GDM1 (cell line): ENCODE measurements at regions not wholly inside any gene's neighbourhood (a gene's known extent, or its start where the extent isn't known, plus 50 kb on each side); places are given as distances from the start of the nearest gene placed in this dataset.

Experiments used
- DNase-seq: peaks from one replicate; lab custom pipeline; 2025; lab: John Stamatoyannopoulos, UW

DNA sequence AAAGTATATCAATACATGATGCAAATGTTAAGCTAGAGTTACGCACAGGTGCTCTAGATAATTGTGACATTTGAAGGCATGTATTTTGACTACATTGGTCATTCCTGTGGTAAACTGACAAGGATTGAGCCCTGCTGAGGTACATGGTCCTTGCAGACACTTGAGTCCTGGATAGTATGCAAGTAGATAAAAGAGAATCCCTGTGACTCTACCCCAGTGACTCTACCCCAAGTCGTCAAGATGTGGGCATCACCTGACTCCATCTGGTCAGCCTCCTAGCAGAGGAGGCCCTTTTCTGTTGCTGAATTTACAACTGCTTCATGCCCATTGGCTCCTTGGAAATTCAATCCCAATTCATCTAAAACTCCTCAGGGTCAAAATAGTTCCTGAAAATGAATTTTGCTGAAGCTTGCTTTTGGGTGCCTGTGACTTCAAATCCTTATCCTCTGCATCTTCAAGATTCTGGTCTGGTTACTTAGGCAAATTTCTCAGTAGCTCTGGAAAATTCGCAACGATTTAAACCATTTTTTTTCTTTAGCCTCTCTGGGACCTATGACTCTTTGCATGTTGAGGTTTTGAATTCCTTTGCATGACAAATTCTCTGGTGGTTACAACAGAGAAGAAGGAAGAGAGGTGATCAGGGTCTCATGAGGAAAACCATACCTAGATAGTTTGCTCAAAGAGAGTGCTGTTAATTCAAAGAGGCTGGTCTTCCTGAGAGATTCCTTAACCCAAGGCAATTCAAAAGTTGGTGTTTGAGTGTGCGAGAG is 422.1 kb downstream of the FGF9 start:
- no peak for DNase-seq

DNA sequence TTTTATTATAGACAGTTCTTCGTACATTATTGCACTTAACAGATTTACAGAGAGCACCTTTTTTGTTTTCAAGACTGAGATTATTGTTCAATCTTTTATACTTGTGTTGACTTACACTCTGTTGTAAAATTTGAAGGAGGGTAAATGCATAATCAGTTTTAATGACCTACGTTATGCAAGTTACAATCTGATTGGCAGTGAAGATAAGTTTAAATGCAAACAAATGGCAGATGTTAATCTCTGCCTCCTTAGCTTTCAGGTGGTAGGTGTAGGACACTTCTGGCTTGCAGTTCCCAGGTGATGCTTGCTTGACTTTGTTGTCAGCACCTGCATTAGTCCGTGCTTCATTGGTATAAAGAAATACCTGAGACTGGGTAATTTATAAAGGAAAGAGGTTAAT is 424.9 kb downstream of the FGF9 start:
- no peak for DNase-seq

DNA sequence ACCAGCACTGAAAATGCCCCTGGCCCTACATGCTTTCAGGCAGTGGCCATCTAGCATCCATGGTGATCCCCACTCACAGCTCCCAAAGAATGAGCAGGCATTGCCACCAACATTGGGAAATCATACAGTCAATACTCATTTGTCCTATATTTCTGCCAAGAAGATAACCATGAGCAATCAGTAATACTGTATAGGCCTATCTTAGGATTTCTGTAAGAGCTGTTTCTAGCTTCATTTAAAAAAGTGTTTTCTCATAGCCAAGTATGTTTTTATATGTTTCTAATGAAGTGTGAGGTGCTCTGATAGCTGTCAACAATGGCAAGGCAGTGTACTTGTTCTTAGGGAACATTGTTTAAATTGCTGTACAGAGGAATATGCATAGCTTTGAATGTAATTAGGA is 428.7 kb downstream of the FGF9 start:
- no peak for DNase-seq

DNA sequence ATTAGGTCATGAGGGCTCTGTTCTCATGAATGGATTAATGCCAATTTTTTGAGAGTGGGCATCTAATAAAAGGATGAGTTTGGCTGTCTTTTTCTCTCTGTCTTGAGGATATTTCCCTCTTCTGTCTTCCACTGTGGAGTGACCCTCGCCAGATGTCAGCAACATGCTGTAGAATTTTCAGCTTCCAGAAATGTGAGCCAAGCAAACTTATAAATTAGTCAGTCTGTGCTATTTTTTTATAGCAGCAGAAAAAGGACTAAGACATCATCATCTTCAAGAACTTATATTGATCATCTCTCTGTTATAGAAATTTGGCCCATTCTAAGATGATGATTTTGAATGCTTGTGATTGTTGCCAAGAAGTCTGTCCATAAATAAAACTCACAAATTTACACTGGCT is 431.4 kb downstream of the FGF9 start:
- DNase-seq = no peak

DNA sequence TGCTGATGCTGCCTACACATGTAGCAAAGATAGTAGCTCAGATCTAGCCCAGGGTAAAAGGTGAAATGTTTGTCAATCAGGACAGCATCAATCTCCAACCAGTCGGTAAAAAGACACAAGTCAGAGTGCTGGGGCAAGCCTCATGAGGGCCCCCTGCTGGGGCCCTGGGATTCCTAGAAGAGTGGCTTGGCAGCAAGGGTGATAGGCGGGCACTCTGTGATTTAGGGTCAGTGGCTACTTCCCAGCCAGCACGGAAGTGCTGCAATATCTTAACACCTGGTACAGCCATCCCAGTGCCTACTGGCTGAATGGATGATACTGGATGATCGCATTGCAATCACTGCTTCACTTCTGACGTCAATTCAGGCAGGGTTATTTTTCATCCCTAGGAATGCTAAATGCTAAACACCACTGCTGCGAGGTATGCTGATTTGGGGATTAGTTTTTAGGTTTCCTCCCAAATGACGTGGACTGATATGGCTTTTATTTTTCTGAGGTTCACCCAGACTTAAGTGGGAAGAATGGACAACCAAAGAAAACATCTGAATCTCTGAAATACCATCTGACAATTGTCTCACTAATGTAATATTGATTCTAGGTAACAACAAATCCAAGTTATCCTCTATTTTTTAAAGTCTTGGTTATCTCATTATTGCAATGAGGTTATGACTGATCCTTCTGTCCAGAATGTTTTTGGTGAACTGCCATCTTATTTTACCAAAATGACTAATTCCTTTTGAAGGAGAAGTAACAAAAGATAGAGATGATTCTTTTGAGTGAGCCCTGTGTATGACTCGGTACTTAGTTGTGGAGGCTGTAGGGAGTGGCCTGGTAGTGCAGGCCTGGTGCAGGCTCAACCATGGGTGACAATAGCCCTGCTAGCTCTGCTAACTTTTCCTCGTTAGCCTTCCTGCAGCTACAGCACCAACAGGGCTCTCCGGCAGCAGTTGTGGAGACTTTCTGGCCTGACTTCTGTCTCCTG is 432.5 kb downstream of the FGF9 start:
- no peak for DNase-seq

DNA sequence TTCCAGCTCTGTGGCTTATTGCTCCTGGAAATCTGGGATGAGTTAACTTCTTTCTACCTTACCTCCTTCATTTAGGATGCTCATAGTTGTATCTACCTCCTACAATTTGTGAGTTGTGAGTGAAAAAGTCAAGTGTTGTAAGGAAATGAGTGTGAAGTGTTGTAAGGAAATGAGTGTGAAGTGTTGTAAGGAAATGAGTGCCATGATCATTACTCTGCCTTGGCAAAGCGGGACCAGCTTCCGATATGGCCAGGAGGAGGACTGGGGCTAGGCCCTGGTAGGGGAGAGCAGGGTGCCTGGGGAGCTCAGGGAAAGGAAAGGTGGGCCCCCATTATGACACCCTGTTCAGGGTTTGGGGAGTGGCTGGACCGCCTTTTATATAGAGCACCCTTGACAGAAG is 435.2 kb downstream of the FGF9 start:
- DNase-seq = no peak

DNA sequence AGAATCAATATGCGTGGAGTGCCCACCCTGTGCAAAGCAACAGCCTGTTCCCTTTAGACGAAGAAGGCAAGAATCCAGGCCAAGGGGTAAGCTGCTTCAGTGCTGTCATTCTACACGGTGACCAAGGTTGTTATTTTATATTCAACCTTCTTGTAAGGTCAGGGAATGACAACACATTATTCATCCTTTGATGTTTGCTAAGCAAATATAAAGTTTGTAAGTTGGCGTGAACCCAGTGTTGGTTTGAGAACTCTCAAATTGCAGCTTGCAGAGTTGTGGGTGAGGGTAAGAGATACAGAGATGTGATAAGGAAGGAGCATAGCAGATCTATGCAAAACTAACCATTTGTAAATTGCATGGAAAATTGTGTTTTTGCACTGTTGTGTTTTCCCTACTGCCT is 436.7 kb downstream of the FGF9 start:
- DNase-seq = no peak

DNA sequence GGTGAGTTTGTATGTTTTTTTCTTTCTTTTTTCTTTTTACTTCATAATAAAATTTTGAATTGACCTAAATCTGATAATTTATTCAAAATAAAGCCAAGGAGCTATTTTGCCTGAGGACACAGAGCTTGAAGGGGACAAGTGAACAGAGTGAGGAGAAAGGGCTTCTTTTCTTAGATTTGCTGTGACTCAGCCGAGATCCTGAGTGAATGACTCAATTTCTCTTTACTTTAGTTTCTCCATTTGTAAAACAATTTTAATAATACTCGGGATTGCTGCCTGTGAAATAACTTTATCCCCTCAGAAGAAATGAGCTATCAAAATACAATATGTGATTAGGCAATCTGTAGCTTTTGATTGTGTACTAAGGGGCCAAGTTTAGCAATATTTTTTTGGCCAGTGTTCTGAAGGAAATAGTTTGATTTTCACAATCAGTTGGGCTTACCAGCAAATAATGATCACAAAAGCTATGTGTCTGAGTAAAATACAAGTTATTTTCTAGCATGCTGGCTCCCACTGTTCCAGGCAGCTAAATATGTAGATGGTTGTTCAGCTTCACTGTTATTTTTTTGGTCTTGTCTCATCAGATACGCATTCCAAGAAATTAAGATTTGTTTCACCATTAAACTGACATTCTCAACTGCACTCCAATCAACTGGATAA is 437.5 kb downstream of the FGF9 start:
- no peak for DNase-seq

DNA sequence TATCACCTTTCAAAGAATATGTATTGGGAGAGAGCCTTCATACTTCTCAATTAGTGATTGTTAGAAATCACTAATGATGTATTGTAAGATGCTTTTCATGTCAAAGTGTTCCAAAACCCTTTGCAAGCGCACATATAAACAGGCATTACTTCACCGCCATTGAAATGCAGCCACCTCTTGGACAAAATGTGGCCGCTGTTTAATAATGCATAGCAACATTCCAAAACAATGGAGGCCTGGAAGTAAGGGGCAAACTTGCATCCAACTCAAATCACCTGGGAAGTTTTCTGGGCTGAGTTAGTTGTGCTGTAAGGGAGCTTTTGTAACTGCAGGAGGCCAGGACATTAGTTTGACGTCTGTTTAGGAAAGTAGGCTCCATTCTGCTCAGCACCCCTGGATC is 438.1 kb downstream of the FGF9 start:
- DNase-seq = no peak

DNA sequence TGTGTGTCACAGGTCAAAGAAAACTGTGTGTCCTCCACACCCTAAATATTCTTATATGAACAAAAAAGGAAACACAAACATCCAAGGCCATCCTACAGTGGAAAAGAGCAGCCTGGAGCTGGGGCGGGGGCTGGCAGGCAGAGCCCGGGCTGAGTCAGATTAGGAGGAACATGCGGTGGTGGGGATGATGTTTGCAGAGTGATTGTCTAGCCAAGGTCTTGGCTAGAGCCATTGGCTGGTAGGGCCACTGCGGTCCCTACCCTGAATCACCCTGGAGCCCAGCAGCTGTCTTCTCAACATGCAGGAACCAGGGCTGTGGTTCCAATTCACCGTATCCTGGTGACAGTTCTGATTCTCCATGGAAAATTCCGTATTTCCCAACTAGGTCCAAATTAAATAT is 439.5 kb downstream of the FGF9 start:
- no peak for DNase-seq

DNA sequence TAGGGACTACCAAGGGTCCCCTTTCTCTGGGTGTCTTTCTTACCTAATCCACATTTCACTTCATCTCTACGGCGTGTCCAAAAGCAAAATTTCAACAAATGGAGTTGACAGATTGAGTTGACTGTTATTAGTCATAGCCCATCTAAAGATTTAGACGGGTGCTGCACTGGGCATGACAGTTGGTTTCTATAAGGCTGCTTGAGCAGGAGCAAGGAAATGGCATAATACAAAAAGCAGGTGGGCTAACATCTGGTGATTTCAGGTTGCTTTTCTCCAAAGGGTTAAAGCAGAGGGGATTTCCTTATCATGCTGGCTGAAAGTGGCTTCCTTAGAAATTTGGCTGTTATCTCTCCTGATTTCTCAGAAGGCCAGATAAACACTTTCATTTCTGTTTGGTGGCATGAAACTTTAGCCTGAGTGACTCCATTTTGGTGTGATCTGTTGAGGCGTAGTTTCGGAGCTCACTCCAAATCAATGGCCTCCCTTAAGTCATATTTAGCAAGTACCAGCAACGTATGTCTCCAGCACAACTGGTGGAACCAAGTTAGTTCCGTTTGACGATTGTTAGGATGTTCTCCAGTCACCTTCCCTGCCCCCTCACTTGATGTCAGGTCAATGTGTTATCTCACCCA is 440.4 kb downstream of the FGF9 start:
- no peak for DNase-seq

DNA sequence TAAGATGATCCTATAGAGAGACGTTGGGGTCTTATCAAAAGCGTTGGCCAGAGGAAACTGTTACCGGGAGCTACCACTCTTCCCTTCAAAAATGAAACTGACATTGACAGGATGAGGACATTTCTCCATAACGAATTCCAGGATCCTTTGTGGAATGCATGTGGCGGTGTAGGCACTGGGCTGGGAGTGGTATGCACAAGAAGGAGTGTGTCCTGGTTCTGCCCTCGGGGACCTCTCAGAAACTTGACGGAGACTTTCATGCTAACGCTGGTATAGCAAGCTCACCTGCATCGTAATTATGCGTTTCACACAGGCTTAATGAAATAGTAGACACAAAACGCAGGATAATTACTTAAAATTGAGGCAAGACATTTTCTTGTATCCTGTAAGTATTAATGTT is 441.1 kb downstream of the FGF9 start:
- DNase-seq = no peak

DNA sequence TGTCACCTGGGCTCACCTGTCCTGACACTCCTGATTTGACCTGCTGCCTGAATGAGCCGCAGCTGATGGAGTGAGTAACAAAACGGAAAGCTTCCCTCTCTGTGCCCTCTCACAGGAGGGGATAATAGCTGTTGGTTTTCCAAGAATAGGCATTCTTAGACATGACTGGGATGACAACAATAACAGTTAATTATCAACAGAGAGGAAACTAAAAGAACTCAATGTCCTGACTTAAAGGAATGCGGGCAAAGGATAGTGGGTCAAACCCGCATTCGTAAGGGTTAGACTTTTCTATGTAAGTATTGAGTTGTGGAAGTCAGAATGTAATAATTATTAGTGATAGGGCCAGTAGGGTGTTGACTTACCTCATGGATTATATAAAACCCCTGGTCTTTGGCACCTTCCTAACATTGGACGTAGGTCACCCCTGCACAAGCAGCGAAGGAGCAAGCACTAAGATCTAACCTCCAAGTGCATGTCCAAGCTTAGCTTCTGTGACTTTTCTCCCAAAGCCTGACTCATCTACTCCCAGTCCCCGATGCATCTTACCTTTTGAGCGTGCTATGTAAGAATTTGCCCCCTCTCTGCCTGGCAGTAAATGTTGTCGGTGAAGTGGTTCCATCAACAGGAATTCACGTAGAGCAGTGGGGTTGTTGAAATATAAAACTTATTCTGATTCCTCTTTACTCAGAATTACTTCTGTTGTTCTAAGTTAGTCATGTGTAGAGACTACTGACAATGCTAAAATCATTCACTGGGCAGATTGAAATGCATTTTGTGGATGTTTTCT is 442.3 kb downstream of the FGF9 start:
- no peak for DNase-seq

DNA sequence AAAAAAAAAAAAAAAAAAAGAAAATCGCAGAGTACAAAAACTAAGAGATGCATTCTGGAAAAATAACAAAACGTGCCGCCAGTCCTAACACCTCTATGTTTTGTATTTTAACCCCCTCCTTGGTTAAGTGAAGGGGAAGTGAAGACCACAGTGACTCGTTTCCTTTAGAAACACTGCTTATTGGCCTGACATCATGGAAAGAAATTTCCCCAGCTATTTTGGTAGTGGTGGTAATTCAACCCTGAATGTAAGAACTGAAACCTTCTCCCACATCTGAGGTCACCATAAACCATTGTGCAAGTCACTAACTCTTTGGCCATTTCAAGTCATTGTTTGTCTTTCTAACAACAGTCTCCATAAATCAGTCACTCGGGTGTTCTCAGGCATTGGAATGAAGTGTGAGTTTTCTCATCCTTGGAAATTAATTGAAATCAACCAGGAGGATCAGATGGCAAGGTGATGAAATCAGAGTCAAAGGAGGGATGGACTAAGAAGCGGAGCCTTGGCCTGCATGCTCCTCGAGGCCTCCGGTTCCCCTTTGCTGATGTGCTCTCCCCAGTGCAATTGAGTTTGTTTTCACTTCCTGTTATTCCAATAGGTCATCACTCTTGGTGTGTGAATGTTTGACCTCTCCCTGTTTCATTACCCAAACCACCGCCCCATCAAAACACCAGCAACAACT is 443.9 kb downstream of the FGF9 start:
- peak; percentile 83 for DNase-seq

DNA sequence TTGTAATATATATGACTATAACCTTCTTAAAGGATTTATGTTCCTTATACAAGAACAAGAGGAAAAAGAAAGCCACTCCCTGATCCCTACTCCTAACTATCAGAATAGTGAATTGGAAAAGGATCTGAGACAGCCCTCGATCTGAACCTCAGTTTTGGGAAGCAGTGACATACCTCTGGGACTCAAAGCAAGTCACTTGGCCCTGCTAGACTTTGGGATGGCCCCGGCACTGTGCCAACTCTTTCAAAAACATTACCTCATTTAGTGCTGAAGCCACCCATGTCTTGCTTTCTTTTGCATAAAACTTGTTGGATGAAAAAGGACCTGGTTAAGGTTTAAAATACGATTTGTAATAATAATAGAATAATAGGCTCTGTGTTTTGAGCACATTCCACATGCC is 447.3 kb downstream of the FGF9 start:
- DNase-seq = no peak

DNA sequence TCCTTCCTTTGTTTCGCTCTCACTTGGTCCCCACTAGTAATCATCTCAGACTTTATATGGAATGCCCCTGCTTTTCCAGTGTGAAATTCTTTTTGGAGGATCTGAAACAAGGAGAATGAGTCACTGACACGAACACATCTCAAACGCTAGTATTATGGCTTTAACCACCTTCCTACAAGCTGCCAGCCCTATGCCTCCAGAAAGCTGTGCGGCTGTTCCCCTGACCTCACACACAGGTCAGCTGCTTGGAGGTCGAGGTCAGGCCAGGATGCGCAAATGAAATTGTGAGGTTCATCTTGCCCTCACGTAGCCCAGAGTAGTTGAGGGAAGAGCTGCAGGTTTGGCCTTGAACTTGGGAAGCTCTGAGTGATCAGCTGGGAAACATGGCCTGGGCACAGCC is 449.8 kb downstream of the FGF9 start:
- no peak for DNase-seq

DNA sequence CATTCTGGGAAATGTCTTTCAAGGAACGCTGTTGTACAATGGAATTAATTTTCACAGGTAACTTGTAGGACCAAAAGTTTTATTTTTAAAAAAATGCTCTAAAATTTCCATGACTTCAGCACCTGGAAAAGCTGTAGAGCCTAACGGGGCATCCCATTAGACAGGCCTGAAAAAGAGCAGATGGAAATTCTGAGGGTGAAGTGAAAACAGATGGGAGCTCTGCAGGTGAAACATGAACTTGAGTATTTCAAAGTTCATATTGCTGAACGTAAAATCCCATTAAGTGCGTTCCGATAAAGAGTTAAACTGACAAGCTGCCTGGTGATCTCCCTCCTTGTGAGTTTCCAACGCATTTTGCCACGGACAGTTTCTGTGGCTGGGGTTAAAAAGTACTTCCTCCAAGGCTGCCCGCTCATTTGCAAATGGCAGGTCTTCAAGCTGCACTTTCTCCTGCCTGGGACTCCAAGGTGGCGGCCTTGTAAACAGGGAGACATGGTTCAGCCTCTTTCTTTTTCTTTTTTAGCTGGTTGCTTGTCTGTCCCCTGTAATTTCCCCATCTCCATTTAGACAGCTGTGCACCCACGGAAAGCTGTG is 450.4 kb downstream of the FGF9 start:
- DNase-seq = no peak

DNA sequence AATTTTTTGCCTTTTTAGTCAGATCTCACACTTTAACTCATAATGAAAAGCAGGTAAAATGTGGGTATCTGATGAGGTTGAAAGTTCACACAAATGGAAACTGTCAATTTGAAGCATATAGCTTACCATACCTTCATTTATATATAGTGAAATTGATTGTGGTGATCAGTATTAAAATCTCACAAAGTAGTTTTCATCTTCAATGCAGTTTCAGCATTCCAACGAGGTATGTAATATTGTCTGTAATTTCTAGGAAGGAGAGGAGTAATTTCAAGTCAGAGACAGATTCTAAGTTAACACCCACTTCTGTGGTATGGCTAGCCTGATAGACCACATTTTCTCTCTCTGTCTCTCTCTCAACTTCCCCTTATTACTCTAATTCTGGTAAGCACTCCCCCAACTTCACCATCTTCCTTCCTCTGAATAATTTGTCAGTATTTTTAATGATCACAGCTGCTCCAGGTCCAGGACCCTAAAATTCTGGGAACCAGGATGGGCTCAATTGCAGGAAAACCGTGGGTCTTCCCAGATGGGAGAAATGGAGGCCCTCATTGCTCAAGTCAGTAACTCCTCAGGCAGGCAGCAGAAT is 455.7 kb downstream of the FGF9 start:
- DNase-seq = peak; percentile 42

DNA sequence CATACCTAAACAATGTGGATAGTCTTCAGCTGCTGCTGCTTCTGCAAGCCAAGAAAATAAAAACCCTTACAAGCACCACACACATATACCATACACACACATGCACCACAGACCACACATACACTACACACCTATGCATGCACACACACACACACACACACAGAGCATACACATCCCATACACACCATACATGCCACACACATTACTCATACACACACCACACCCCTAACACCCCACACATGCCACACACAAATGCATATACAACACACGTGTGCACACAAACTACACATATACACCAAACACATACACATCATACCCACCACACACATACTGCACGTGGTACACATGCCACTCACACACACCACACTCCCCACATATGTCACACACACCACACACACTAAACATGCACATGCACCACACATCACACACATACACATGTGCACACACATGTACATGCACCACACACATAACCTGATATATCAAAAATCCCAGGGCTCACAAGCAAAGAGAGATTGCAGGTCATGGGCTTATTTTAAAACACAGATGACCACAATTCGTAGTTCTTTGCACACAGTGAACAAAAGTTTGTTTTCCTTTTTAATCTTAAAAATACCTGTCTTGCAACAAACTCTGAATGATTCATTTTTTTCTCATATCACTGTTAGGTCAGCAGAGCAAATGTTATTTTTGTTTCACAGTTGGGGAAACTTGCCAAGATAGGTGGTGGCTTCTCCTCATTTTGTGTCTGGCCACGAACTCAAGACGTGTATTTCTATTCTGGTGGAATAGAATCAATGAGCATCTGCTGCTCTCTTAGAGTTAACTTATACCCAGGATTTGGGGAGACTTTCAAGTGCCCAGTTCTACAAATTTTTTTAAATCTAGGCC is 456.6 kb downstream of the FGF9 start:
- DNase-seq = no peak
